Stimulated activated CD8-positive, alpha-beta memory T cell treated with anti-CD3 and anti-CD28 coated beads, Interleukin-2, amount 100 ng/mL, for 48 hours (primary cell): ENCODE measurements at regions not wholly inside any gene's neighbourhood (a gene's known extent, or its start where the extent isn't known, plus 50 kb on each side); places are given as distances from the start of the nearest gene placed in this dataset.
"Not testable (repeated sequence)": the region's sequence is repeated elsewhere in the genome, so short reads cannot be mapped to it uniquely, and the experiment has no call there.

Source experiments
- DNase-seq, 2 donors: peaks; one replicate each; pipeline ENCODE4 v3.0.0-alpha.2; 2020; ENCODE audit warnings: low read depth in 2 of 2

DNA sequence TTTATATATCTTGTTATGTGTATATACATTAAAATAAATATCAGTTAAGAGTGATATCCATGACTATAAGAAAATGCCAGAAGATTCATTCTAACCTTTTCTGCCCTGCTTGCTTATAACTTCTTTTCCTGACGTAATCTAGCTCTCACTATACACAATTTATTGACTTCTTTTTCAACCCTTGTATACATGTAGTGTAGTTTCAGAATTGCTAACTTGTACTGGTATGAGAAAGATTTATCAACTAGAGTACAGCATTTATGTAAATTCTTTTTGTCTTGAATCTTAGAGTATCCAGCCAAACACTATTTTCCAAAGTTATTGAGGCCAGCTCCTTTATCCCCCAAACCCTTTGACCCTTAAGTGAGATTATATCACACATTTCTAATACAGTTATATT, 798.0 kb upstream of the RAB6C start:
- DNase-seq, result no peak

DNA sequence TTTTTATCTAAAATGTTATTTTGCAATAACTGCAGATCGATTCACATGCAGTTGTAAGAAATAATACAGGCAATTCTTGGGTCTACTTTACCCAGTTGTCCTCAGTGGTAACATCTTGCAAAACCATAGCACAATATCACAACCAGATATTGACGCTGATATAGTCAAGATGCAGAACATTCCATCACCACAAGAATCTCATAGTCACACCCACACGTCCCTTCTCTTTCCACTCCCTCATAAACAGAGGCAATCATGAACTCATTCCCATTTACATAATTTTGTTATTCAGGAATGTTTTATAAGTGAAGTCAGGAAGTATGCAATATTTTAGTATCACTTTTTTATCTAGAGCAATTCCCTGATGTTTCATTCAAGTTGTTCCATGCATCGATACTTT, 797.5 kb upstream of the RAB6C start:
- DNase-seq, result no peak

DNA sequence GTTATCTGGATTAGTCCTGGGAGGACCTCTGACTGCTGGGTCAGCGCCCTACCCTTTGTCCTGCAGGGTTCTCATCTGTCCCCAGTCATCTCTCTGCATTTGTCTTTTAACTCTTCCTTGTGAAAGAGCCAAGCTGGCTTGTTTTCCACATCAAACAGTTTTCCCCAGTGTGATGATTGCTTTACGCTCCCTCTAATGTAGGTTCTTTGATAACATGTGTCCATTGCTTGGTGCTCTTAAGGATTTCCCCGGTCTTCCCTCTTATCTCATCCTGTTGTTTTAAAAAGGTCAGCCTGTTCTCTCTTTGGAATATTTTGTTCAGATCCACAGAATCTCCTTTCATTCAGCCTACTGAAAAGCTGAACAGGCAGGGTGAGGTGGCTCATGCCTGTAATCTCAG, 792.1 kb upstream of the RAB6C start:
- DNase-seq, result no peak

DNA sequence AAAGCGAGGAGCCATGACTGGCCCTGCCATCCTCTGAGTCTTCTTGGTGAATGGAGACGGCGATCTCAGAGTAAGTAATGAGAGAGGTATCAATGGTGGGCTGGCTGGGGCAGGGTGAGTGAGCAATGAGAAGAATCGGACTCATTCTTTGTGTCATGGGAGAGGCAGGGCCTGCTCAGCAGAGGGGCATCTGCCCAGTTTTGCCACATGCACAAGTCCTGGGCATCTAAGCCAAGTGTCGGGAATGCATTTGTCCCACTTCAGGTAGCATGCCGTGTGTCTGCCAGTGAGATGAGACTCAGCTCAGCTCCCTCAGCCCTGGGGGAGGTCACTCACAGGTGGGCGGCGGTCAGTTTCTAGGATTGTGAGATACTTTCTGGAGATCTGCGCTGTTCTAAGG, 791.0 kb upstream of the RAB6C start:
- no peak for DNase-seq

DNA sequence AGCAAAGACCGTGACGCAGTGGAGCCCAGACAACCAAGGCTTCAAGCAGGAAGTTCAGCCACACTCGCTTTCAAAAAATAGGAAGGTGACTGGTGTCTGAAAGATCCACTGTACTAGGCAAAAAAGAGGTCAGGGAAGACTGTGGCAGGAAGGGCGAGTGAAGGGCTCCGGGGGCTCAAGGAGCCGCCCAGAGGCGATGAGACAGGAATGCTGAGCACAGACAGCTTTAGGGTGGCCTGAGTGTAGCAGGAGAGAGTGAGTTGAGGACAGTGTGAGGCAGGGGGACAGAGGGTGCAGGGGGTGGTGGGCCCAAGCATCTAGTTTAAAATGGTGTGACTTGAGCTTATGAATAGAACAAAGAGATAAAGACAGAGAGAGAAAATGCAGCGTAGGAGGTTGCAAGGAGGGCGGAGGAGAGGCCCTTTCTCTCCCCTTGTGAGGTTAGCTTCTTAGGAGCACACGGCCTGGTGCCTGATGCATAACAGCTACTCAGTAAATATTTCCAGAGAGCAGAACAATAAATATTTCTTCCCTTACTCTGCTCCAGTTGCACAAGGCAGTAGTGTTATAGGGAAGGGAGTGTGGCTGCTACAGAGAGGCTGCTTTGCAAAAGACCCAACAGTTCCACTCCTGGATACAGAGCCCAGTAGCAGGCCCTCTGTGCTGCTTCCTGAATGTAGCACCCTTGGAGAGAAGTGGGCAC, 789.7 kb upstream of the RAB6C start:
- no peak for DNase-seq

DNA sequence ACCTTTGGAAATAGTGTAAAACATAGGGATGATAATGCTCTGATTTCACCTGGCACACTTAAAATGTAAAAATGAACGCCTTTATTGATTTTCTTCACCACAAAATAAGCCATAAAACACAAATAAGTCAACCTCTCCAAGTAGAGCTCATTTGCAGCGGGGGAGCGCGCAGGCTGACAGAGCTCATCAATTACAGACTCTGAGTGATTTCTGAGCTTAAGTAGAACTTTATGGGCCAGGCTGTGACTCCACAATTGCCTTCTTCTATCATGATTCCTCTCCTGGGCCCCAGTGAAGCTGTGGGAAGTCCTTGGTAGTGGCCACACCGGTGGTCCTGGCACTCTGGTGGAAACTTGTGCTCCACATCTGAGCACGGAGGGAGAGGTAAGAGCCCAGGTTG, 789.0 kb upstream of the RAB6C start:
- DNase-seq, result no peak

DNA sequence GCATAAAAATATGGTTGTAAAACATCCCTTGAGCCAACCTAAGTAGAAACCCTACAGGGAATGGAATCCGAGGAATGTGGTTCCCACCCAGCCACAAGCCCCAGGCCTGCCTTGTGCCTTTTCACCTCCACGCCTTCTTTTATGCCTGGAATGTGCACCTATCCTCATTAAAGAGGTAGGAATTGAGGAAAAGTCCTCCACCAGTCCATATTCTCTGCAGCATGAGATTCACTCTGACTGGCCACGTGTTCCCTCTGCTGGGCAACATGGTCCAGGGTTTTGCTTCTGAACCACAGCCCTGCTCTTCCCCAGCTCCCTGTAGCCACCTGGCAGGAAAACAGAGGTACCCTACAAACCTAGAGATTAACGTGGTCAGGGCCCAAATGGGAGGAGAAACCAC, 787.9 kb upstream of the RAB6C start:
- no peak for DNase-seq

DNA sequence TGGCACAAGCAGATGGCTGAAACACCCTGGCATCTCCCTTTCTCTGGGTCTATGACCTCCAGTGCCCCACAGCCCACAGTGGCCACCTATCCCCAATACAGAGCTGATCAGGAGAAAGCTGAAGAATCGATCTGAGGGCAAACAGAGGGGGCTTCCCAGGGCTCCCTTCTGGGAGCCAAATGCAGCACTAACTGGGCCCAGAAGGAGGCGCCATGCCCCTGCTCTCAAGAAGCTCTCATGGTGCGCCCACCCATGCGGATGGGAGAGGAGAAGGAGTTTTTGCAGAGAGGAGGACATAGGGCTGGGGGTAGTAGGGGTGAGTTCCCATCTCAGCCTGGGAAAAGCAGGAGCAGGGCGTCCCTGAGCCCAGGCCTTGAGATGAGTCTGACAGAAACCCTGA, 787.3 kb upstream of the RAB6C start:
- DNase-seq, result no peak

DNA sequence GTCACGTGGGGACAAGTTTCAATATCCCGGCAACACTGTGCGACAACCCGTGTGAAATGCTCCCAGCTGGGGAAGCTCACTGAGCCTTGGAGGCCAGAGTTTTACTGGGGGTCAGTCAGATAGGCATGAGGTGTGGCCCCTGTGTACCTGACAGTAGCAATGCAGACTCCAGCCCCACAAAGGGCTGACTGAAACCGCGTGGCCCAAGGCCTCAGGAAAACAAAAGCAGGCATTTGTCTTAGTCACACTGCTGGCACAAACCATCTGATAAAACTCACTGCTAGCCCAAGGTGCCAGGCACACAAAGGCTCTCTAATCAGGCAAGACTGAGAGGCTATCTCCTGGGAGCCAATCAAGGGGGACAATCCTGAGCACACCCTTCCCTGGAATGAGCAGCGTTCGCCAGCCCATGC, 786.6 kb upstream of the RAB6C start:
- DNase-seq, result no peak

DNA sequence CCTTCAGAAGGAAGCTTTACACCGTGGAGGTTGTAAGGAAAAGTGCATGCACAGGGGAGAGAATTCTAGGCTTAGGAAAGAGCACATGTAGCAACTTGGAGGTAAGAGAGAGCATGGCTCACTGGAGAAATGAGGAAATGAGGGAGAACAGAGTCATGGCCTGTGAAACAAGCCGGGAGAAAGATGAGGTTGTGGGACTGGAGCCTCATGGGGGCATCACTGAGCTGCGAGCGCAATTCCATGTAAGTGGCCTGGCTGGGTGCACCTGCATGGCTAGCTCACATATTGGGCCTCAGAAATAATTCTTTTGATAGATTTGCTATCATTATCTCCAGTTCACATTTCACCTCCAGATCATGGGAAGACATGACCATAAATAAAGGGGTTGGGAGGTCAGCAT, 785.5 kb upstream of the RAB6C start:
- DNase-seq, result no peak

DNA sequence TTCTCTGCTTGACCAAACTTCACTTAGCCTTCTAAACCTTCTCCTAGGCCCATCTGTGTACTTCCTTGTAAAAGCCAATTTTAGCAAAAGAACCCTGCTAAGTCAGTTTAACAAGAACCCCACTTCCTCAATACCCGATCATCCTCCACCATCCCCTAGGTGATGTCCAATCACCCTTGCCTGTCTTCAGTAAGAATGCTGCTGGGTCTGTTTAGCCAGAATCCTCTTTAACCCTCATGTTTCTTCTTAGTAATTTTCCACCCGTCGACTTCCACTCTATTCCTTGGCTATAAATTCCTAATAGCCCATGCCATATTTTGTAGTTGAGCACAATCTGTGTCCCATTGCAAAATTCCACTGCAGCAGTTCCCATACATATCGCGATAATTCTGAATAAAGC, 780.0 kb upstream of the RAB6C start:
- DNase-seq, result no peak

DNA sequence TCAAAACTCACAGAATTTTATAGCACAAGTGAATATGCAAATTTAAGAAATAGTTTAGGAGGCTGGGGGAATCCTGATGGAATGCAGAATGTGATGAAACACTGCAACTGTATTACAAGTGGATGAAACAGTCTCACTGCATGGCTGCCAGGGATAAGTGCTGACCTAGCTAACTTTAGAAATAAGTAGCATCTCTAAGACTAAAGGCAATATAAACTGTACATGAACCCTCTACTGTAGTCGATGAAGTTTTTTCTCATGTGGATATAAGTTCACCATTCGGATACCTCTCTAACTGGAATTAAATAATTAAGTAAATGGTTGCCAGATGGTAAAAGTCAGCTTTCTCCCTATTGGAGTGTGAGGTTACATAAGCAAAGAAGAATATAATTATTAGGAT, 777.8 kb upstream of the RAB6C start:
- DNase-seq, result no peak

DNA sequence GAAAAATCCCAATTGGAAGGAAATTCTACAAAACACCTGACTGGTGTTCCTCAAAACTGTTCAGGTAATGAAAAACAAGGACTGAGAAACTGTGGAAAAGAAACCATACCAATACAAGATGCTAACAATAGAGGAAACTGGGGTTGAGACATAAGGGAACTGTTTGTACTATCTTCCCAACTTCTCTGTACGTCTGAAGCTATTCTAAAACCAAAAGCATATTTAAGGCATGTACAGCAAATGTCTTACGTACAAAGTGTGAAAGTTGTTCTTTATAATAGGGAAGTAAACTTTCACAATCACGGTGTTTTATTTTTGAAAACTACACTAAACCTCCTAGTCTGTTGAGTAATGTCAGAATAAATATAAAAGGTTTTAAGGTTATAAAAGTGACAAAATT, 776.1 kb upstream of the RAB6C start:
- no peak for DNase-seq

DNA sequence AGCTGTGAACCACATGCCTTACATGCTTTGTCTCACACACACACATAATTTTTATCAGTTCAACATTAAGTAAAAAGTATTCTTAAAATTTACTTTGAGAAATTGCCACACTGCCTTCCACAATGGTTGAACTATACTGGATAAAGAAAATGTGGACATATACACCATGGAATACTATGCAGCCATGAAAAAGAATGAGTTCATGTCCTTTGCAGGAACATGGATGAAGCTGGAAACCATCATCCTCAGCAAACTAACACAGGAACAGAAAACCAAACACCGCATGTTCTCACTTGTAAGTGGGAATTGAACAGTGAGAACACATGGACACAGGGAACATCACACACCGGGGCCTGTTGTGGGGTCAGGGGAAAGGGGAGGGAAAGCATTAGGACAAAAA, 774.9 kb upstream of the RAB6C start:
- not testable (repeated sequence) for DNase-seq

DNA sequence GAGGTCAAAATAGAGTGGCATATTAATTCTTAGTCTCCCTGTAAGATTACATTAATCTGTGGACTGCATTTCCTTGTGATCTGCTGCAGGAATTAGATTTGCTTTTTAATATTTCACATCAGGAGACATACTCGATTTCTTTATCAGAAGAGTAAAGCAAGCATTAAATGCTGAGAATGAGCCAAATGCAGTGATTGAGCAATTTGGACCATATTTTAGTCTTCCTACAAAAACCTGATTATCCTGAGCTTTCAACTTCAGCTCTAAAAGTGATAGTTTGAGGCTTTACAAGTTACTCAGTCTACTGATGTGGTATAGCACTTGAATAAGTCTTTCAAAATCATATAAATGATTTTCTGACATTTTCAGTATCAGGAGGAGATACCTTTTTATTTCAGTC, 774.3 kb upstream of the RAB6C start:
- no peak for DNase-seq

DNA sequence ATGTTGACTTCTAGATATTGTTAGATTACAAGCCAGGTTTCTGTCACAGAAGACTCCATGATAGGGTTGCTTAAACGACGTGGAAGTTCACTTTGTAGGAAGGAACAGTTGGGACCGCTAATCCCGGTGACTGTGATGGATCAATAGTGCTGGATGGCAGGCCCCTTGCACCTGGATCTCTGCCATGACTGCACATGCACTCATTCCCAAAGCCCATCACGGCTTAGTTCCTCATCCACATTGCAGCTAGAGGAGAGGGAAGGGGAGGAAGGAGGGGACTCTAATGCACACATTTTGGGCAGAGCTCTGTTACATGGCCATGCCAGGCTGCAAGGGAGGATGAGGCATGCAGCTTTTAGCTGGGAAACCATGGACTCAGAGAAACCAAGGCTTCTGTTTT, 773.7 kb upstream of the RAB6C start:
- no peak for DNase-seq

DNA sequence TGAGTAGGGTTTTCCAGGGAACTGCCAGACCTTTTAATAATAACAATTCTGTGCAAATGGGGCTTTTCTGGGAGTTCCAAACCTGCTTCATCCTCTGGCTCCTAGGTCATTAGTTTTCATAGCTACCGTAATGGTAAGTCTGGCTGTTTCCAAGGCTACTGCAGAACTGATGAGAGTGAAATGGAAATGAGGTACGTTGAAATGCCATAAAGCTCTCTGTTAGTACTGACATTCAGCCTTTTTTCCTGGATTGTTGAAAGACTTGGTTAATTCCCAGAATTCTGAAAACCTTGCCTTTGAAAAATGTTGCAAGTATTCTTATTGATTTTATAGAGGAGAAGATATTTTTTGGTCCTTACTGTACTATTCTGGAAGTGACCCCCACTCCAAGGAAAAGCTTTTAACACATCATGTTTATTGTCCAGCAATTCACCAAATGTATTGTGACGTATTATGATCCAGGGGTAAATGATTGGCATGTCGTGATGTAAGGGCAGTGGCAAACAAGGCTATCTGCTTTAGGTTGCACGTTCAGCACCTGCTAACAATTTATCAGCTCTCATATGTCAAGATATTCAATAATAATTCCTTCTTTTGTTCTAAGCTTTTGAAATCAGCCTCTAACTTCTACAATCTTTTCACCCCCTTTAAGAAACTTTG, 767.0 kb upstream of the RAB6C start:
- no peak for DNase-seq

DNA sequence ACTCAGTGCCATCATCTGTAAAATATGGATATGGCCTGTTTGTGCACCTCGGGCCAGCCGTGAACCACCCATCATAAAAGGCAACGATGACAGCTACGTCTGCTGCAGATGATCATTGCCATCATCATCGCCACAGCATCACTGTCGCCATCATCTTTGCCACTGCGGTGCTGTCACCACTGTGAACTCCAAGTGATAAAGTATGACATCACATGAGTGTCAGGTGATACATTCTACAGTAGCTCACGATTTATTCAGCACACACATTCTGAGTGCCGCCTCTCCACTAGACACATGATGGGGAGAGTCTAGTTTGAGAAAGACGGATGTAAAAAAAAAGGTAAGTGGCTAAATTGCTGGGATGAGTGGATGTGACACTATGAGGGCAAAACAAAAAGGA, 755.4 kb upstream of the RAB6C start:
- DNase-seq, result no peak

DNA sequence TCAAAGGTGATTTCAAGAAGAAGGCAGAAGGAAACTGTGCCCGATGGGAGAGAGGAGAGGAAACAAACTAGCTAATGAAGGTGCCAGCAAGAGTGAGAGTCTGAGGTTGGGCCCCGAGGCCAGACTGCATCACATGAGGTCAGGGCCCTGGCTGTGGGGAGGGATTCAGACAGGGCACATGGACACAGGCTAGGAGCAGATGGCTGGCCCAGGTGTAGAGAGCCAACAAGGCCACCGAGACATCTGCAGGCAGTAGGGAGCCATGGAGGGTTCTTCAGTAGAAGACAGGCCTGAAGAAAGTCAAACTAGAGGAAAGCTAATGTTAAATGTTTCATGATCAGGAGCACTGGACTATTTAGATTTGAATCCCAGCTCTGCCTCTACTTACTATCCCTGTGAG, 755.0 kb upstream of the RAB6C start:
- DNase-seq, result no peak

DNA sequence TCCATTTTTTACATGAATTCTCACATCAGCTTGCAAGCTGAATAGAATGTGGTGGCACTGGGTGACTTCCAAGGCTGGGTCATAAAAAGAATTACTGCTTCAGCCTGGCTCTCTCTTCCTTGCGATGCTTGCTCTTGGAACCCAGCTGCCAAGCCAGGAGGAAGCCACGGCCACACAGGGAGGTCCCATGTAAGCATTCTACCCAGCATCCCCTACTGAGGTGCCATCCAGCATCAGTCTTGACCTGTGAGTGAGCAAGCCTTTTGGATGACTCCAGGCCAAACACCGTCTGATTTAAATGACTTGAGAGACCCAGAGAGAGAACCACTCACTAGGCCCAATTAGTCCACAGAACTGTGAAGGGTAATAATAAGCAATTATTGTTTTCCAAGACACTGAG, 750.3 kb upstream of the RAB6C start:
- no peak for DNase-seq

DNA sequence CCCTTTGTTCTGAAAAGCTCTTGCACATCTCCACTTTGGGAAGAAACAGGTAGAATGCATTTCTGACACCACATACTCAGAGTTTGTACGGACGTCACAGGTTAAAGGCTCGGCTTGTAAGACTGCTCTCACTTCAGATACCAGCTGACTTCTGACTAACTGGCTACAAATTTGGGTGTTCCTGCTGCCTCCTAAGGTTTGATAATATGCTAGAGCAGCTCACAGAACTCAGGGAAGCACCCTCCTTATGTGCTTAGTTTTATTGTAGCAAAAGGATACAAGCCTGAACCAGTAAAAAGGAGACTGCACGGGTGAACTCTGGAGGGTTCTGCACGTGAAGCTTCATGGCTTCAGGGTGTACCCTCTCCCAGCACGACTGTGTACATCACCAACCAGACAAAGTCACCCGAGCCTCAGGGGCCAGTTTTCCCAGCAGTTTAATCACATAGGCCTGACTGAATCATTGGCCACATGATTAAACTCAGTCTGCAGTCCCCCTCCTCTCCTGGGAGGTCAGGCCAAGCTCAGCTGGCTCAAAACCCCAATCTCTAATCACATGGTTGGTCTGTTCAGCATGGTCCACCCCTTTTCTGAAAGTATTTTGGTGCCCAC, 749.5 kb upstream of the RAB6C start:
- DNase-seq, result no peak

DNA sequence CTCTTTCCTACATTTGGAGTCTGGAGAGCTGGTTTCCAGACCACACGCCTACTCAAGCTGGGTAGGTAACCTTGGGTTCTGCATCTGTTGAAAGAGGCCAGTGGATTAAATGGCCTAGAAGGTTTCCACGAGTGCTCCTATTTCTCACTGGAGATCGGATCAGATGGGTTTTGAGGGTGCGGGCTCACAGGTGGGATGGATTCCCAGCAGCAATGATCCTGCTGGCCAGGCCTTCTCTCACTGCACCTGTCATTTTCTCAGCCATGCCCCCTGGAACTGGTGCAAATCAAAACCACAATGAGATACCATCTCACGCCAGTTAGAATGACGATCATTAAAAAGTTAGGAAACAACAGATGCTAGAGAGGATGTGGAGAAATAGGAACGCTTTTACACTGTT, 747.5 kb upstream of the RAB6C start:
- DNase-seq, result no peak

DNA sequence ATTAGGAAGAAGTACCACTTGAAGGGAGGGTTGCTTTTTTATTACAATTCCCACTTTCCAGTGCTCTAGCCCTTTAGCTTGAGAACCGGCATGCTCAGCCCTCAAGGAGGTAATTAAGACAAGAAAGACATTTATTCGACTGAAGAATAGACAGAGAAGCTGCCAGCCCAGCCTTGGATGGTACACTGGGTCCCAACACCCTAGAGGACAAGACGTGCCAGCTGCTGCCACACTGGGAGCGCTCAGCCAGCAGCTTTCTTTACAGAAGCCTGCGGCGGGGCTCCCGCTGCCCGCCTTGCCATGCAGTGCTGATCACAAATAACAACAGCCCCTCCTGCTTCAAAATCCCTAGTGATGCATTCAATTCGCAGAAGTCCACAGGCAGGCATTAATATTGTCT, 746.3 kb upstream of the RAB6C start:
- DNase-seq, result no peak
